Activated CD4-positive, alpha-beta T cell treated with anti-CD3 and anti-CD28 coated beads, Interleukin-2, amount 50 U/mL, for 16 hours (primary cell): ENCODE measurements at regions not wholly inside any gene's neighbourhood (a gene's known extent, or its start where the extent isn't known, plus 50 kb on each side); places are given as distances from the start of the nearest gene placed in this dataset.

Experiments
- DNase-seq: peaks from one replicate; pipeline ENCODE4 v3.0.0-alpha.2; 2020

DNA sequence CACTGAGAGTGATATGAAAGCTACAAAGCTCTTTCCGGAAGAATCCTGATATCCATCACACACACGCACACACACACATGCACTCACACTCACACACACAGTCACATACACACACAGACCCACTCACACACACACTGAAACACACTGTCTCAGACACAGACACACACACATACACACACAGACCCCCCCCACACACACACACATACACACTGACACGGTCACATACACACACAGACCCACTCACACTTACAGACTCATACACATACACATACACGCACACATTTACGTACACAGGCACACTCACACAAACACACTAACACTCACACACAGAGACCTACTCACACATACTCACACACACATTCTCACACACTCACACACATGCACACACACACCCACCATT lies 58.6 kb downstream of the LIG4 start:
- DNase-seq = no peak

DNA sequence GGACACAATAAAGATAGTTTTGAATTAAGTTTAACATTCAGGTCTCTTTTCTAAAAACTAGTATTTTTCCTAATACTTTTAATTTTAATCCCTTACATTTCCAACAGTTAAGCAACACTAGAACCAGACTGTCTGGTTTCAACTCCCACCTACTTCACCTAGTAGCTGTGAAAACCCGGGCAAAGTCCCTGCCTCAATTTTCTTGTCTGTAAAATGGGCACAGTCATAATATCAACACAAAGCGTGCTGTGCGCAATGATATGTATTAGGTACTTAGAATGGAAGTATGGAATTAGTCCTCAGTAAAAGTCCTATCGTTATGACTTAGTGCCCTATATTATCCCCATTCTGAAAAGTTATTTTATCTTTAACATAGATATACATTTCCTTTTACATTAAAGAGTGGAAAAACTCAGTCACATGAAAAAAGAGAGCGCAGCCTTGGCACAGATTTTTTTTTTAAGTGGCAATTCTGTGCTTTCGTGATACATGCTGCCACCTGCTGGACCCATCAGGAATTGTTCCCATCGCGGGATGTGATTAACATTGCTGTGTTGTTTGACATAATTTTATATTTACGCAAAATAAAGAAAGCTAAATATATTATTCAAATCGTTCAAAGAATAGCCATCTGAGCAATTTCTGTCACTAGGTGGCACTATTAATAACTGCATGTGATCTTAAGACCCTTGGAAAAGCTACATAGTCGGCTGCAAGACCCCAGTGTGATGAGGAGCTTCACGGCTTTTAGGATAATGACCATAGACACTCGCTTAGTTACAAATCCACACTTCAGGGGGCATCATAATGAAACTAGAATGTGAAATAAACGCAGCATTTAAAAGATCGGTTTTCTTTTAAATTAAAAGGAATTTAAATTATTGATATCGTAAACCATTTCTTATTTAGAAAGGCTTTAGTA lies 59.9 kb downstream of the LIG4 start:
- peak; percentile 44 for DNase-seq

DNA sequence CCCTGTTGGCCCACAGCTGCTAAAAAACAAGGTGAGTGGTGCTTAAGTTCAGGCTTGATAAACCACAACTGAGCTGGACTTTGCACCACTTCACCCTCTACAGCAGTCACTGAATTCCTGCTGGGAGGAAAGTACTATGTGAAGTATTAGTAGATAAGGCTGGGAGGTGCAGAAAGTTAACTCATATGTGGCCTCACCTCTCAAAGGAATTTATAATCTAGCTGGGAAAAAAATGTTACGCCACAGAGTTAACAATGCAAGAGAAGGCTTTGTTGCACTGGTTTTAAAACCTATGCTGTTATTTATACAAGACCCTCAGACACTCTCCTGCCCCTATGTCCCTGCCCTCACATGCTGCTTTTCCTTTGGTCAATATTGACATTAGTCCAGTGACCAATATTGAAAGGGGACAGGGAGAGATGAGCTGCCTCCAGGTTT lies 60.9 kb downstream of the LIG4 start:
- DNase-seq = no peak

DNA sequence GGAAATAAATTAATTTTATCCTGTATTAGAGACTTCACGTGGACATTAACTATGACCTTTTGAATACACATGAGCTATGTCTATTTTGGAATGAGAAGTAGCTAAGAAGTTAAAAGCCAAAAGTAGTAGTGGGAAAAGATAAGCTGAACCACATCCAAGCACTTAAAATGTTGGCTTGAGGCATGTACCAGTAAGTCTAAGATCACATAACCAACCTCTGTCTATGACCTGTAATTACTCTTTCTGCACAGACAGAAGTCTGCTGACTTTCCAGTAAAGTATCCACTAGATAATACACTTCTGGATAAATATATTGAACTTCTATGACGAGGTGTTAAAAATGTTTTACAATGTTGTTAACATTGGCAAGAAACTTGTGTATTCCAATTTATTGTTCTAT lies 68.7 kb downstream of the LIG4 start:
- no peak for DNase-seq

DNA sequence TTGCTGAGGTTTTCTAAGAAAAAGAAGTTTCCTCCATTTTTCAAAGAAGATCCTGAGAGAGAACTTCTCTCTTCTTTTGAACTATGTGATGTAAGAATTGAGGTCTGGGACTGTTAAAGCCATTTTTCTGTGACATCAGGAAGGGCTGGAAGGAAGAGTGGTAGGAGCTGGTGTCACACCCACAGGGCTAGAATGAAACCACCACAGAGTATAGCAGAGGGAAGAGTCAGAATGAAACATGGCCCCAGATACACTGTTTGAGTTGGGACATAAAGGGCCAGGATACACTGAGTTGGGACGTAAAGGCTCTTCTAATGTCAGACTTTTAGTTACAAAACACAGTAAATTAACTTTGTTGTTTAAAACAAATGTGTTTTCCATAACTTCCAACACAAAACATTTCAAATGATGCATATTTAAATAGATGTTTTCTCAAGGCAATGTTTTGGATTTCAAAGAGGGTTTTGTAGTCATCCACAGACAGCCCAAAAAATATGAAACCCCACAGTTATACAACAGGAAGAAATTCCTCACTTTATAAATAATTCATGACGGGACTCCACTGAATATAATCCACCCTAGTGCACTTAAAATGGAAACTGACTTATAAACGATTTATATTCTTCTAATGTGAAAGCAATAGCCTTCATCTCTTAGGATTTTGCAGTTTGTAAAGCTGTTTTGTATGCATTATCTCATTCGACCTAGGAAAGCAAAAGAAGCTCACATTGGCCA lies 72.5 kb downstream of the LIG4 start:
- no peak for DNase-seq

DNA sequence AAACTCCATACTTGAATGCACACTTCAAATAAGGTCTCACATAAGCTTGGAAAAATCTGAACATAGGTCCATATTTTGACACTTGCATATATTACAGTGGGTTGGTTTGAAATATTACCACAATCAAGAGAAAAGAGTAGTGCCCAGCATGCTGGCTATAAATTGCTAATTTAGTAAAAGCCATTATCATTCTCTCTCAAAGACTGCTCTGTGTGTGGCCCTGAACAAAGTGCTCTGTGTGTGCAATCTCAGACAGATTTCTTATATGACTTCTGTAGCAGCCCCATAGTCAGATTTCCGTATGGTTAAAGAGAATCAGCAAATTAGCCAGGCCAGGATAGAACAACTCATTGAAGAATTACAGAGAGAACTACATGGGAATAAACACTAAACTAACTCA lies 78.2 kb downstream of the LIG4 start:
- no peak for DNase-seq

DNA sequence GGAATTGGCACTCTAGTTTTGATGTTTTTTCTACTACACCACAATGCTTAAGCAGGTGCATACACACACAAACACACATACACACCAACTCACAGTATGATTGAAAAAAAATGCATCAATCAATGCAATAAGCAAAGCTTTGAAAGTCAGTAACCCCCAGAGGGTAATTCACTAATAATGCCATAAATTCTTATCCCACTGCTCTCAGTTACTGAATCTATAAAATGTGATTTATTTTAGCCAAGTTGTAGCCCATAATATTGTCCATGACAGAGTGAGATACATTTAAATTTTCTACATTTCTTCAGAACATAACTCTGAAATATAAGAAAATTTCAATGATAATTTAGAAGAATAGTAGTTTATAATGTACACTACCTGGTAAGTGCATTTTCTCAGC lies 87.9 kb downstream of the LIG4 start:
- no peak for DNase-seq

DNA sequence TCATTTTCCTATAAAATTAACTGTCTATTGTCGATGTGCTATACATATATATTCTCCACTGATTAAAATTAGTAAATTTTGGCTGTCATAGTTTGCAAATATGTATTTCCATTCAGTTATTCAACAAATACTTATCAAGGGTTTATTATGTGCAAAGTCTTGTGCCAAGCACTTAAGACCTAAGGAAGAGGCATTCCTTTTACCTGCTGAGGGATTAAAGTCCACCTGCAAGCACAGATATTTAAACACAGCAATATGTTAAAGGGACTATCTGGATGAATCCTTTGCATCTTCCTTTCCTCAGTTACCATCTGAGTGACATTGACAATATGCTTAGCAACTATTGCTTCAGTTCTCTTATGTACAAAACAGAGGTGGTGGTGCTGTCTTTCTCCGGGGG lies 89.3 kb downstream of the LIG4 start:
- no peak for DNase-seq

DNA sequence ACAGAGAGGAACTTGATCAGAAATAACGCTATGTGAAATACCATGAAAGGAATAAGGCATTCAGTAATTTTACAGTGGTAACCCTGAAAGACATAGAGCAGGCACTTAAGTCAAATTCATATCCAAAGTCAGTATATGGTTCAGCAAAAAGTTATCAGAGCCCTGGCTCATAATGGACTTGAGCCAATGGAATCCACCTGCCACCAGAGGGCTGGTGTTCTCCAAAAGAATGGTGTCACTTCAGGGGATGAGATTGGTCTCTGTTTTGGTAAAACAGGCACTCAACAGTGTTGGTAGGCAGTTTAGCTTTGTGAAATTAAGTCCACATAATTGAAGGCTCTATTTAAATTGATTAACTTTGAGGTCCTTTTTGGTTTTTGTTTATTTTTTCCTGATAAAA lies 93.9 kb downstream of the LIG4 start:
- DNase-seq = no peak

DNA sequence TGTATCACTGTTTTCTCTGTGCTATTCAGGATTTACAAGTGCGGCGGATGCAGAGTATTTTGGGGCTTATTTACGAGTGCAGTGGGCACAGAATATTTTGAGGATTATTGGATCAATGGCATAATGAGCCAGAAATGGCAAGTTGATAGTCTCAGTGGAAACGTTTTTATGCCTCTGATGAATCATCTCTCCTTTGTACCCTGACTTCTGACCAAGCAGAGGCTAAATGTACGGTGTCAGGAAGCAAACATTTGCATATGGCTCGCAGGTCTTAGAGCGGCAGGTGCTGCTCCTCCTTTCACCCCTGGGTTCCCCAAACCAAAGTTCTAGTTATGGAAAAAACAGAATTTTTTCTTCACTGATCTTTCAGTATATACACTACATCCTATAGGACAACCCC lies 94.5 kb downstream of the LIG4 start:
- no peak for DNase-seq

DNA sequence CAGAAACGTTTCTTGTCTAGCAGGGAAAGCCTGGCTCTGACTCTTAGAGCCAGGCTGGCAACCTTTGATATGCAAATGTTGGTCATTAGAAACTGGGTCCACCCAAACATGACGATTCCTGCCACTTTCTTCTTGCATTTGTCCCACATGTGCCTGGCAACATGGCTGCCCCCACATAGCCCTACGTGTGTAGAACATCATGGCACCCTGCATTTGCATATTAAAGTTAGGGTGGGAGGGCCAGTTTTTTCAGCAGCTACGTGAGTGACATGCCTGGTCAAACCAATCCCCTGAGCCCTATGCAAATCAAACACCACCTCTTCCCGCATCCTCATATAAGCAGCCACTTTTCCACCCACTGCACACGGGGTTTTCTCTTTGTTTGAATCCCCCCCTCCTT lies 95.0 kb downstream of the LIG4 start:
- no peak for DNase-seq

DNA sequence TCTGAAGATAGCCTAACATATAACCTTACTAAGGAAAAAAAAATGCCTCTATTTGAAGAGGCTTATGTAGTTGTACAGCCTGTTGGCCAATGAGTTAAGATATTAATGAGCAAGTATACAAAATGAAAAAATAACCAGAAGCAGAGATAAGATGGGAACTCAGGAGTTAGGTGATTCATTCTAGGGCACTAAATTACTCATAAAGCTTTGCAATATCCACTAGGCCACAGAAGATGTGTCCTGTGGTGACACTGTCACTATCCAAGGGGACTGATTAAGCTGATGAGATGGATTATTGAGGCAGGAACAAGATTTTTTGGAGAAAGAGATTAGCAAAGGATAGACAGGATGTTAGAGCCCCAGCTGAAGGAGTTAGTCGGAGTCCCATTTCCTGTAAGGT lies 99.6 kb downstream of the LIG4 start:
- DNase-seq = no peak

DNA sequence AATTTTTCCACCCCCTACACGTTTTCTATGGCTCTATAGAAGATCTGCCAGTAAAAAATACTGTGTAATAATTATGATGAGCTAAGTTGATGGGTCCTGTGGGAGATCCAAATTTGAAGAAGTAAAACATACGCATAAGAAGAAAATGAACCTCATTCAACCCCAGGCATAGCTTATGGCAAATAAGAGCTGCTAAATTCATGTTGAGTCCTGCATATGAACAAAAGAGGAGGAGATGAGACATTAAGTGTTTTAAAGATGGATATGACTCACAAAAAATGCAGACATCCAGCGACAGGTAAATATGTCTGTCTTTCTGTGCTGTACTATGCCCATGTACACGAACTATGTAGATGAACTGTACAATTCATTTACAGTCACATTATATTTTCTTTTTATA lies 101.9 kb downstream of the LIG4 start:
- DNase-seq = no peak

DNA sequence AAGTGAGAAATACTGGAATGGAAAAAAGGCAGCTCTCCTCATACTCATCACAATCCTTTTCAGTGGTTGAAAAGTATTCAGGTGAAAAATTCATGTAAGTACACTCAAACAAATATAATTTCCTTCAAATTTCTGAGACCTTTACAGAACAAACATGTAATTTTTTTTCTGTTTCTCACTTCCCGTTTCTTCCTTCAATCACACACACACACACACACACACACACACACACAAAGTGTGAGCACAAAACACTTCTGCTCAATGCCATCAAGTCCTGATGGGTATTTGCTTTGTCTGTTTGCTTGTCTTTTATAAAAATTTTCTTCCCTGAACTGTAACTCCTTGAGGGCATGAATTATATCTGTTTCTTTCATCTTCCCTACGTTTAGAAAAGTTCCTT lies 110.6 kb downstream of the LIG4 start:
- no peak for DNase-seq

DNA sequence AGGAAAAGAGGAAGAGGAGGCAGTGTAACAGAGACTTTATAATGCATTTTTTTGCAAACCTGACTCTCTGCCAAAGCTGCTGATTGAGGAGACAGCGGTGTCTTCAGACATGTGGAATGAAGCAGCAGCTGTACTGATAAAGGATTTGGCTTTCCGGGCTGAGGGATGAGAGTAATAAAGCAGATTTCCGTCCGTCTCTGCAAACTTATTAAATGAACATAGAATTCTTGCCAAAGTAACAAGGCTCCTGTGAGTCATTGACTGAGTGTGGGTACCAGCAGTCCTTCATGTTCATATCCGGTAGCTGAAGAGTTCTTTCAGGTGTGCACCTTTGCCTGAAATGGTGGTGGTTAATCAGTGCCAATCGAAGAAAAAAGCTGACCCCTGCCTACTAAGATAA lies 112.6 kb downstream of the LIG4 start:
- DNase-seq = no peak

DNA sequence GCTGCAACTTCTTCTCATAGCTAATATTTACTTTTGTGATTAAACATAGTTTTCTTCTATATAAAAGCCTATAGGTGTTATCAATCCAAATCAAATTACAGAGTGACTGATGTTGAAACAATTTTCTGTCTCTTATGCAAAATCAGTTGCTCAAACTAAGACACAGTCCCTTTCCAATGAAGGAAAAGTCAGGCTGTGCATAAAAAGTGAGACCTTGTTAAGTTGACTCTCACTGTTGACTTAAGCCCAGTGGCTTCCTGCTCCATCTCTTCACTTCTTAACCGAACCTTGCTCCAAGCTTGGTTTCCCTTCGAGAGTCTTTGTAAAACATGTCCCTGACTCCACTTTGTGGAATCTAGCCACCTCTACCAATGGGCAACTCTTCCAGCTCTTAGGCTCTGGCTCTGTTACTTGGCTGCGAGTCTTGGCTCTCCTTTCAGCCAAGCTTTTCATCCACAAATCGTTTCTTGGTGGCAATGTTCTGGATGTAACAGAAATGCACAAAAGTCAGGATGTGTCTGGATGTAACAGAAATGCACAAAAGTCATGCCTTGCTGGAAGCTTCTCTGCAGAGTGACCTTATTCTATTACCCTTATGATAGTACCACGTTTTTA lies 118.9 kb downstream of the LIG4 start:
- no peak for DNase-seq

DNA sequence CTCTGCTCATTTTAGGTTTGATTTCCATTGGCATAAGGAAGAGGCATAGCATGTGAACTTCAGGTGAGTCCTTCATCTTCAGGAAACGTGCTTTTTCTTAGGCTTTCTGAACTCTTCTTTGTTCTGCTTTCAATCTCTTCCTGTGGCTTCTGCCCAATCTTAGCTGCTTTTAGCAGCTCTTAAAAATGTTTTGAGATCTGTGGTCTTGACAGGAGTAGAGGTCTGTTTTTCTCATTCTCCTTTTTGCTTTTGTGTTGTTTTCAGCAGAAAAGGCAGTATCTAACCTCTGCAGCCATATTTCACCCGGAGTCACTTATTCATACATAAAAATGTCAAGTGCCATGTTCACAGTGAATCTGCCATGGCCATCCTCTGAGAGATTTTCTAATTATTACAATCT lies 120.3 kb downstream of the LIG4 start:
- DNase-seq = no peak

DNA sequence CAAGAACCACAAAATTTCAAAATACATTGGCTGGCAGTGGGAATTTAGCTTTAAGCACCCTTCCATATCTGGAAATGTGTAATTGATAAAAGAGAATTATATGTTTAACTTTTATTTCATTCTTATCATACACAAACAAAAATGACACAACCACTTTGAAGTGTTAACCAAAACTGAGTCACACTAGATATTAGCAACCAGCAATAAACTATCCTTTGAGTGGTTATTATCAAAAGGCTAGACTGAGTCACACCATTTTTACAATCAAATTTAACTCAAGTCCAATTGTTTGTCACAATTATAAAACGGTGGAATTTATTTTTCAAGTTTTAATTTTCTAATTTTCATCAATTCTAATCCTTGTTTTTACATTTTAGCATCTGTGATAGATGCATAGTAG lies 121.7 kb downstream of the LIG4 start:
- DNase-seq = no peak

DNA sequence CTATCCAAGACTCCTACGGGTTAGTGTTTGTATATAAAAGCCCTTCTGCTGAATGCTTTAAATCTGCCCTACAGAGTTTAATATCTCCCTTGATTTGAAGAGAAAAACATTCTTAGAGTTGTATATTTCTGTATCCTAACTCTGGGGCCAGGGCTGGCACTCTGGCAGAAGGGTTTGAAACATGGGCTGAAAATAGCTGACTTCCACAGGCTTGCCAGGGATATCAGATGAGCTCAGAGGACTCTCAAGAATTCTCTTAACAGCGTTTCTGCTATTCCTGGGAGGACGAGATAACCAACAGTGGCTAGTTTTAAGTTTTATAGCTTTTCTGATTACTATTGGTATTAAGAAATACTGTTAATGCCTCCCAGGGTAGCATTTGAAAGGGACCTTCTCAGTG lies 127.5 kb downstream of the LIG4 start:
- DNase-seq = no peak

DNA sequence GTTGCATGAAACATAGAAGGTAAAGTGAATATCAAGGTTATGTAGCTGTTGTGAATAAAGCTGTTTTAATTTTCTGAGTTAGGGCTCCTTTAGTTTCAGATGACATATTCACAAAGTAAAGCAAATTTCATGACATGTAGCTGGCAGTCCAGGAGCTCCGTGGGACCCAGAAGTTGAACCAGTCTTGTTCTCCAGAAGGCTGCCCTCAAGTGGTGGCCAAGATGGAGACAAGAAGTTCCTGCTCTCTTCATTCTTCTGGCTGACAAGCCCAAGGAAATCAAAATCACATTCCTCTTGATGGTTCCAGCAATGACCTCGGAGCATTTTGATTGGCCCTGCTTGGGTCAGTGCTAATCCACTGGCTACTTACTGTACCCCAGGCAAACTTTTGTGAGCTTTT lies 128.7 kb downstream of the LIG4 start:
- DNase-seq = no peak

DNA sequence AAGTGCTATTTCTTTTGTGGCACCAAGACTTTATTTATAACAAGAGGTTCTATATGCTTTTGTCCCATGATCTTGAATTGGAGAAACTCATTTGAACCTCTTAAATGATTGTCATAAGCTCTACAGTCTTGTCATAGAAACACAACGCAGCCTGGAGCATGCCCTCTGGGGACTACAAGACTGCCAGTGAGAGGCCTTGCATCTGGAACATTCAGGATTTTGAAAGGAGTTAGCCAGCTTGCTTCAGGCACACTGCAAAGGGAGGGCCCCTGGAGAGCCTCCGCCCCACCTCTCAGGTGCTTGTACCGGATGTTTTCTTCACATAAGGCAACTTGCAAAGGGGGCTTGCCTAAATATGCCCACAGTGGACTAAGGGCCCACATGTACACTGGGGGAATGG lies 130.5 kb downstream of the LIG4 start:
- no peak for DNase-seq

DNA sequence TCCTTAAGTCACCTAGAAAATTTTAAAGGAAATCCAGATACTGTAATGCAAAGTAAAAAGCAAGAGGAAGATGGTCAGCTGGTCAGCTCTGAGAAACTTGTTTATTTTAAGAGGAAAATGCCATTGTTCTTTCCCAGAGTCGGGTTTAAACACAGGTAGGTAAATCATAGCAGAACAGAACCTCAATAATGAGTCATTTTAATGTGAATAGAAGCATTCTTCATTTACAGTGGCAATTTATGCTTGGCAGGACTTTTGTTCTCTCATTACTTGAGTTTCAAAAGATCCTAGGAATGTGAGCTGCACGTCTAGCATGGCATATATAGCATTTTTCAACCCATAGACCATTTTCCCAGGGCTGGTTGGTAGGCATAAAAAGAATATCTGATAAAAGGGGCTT lies 132.3 kb downstream of the LIG4 start:
- DNase-seq = no peak

DNA sequence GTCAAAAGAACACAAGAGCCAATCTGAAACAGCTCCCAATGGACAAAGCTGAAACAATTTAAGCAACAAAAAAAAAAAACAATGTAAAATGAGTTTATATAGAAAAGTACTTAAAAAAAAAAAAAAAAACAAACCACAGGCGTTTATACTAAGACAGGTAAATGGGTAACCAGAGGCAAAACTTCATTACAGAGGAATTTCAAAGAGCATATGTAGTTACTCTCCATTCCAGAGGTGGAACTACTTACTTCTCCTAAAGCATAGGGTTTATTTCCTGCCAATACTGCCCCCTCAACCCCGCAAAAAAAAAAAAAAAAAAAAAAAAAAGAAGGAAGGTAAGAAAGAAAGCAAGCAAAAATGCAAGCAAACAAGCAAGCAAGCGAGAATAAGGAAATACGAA lies 132.9 kb downstream of the LIG4 start:
- DNase-seq = no peak

DNA sequence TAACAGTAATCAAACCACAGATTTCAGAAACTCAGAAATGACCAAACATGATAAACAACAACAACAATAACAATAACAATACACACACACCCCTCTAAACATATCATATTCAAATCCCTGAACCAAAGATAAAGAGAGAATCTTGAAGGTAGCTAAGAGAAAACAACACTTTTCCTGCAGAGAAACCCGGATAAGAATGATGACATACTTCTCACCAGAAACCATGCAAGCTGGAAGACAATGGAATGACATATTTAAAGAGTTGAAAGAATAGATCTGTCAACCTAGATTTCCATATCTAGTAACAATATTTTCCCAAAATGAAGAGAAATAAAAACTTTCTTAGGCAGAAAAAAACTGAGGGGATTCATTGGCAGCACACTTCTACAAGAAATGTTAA lies 138.1 kb downstream of the LIG4 start:
- DNase-seq = no peak
